CMK (cell line): ENCODE measurements at regions not wholly inside any gene's neighbourhood (a gene's known extent, or its start where the extent isn't known, plus 50 kb on each side); places are given as distances from the start of the nearest gene placed in this dataset.

ENCODE experiments used
- DNase-seq: peaks from one replicate; pipeline ENCODE4 v3.0.0-alpha.2; 2010; ENCODE audit warnings: low read depth

DNA sequence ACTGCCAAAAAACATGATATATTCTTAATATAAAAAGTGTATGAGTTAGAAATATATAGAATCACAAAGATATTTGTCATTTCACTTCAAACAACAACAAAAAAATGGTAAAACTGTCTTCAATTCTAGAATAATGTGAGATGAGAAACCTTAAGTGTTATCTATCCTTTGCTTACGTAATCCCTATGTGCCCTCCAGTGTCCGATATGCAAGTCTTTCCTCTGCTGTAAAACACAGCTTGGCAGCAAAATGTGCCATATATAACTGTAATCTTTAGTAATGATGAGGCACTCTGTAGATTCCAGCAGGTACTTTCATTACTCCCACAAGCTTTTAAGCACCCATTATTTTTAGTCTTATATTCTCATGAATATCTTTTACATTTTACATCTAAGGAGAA, 555.1 kb upstream of the FRG1 start:
- DNase-seq: no peak

DNA sequence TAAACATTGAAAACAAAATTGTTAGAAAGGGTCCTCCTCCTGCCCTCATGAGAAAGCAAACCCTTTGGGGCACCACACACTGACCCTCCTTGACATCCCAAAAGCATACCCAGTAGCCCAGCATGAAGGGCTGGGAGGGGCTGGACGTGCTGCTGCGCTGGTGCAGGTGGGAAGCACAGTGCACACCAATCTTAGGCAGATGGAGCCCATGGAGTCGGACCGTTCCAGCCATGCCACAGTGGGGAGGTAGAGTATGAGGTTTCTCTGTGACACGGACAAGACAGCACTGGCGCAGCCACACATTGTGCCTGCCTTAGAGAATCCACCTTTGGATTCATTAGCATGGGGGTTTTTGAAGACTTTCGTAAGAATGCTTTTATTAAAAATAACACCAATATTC, 544.2 kb upstream of the FRG1 start:
- no peak for DNase-seq

DNA sequence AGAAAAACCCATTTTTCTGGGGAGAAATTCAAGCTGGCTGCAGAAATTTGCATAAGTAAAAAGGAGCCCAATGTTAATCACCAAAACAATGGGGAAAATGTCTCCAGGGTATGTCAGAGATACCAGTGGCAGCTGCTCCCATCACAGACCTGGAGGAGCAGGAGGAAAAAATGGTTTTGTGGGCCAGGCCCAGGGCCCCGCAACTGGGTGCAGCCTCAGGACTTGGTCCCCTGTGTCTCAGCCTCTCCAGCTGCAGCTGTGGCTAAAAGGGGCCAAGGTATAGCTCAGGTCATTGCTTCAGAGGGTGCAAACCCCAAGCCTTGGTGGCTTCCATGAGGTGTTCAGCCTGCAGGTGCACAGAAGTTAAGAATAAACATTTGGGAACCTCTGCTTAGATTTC, 536.4 kb upstream of the FRG1 start:
- DNase-seq: no peak

DNA sequence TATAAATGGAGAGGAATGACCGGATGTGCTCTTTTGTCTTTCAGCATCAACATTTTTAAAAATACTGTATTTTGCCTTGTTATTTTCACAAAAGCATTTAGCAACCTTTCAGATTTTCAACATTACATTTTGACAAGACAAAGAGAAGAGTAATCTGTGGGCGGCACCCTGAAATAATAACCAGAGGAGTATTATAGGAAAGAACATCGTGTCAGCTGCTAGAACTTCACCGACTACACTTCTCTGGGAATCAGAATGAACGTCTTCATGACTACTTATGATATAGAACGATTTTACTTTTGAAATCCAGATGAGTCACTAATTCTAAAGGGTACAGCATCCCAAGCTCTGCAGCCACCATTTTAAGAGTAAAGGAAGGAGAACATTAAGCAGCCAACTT, 531.5 kb upstream of the FRG1 start:
- no peak for DNase-seq

DNA sequence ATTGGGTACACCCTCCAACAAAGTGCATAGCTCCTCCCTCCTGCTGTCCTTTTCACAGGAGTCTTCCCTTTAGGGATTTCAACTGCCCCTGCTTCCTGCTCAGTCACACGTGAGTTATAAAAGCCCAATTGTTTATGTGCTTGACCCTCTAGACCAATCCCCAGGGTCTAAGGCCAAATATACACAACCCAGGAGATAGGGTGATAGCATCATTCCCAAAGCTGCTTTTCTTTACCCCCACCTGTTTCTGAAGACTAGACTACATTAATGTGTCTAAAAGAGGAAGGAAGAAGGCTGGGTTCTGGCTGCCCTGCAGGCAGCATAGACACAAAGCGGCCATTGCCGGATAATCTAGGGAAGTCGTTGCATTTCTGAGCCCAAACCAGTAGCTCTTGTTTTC, 526.7 kb upstream of the FRG1 start:
- DNase-seq: no peak

DNA sequence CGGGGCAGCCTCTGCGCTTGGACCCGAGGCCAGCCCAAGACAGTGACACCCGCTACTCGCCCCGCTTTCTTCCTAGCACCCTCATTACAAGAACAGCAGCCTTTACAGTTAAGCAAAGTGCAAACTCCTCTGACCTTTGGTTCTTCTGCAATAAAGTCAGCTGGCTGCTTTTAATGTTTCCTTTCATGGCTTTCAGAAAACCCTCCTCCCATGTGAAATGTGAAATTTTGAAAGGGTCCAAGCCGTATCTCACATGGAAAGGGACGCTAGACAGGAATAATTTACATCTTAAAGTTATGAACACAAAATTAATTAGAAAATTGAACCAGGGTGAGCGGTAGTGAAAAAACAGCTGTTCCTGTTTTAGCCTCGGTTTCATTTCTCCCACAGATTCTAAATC, 520.1 kb upstream of the FRG1 start:
- DNase-seq: no peak

DNA sequence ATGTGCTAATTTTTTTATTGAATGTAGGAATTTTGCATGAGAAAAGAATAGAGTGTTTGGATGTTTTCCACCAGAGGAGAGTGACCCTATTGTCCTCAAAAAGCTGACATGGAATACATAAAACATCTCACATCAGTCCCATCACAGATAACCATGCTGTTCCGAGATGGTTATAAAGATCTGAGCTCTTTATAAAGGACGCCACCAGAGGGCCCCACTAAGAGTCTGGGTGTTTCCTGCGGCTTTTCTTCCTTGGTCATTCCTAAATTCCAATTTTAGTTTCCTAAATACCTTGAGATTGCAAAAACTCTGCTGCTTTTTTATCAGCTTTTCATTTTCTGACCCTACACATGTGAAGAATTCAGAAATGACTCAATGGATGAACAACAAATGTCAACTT, 504.5 kb upstream of the FRG1 start:
- no peak for DNase-seq

DNA sequence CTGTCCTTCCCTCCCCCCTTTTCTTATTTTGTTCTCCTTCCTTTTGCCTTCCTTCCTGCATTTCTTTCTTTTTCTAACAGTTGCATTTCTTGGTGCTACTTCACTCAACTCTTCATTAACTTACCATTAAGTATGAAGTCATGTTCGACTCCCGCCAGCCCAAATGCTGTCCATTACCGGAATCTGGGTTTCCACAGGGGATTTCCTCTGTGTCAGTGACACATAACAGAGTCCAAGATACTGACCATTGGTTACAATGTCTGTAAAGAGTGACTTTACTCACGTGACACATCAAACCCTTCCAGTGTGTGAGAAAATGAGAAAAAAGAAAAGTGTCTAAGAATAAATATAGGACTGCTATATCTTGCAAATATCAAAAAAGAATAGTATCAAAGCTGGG, 500.0 kb upstream of the FRG1 start:
- no peak for DNase-seq

DNA sequence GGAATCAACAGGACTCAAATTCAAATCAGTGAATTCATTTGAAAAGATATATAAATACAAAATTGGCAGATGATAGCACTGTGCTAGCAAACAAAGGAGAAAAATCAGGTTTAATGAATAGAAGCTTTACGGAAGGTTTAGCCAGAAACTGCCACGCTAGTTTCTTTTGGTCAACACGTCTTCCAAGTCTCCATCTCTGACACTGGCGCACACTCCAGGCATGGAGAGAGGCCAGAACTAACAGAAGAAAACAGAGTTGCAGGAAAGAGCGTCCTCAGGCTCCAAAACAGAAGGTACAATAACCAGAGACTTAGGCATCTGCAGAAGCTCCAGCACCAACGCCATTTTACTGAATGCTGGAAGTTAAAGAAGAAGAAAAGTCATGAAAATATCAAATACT, 497.3 kb upstream of the FRG1 start:
- DNase-seq: no peak

DNA sequence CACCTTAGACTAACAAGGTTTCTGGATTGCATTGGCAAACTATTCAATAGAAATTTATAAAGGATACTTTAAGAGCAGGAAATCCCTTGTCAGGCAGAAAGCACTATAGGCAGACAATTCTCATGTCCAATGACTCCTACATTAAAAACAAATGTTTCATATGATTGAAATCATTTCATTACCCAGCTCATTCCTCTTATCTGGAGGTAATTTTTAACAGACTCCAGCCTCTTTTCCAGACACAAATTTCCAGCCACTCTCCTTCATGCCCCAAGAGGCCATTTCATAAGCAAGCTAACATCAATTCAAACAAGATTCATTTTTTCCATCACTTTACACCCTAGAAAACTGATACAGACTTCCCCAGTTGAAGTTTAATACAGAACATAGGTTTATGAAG, 495.1 kb upstream of the FRG1 start:
- no peak for DNase-seq

DNA sequence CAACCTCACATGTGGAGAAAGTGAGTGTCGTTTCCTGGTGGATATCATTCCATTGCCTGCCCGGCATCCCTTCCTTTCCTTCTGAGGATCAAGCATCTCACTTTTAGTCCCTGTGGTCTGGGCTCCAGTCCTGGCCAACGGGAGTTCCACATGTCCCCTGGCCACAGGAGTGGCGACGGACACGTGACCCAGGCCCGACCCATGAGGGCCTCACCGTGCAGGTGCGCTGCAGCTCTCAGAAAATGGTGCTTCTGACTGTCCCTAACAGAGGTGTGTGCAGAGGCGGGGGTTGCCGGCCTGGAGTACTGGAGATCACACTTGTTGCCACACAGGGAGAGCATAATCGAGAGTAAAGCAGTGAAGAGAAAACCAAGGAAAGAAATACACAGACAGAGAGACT, 476.9 kb upstream of the FRG1 start:
- no peak for DNase-seq

DNA sequence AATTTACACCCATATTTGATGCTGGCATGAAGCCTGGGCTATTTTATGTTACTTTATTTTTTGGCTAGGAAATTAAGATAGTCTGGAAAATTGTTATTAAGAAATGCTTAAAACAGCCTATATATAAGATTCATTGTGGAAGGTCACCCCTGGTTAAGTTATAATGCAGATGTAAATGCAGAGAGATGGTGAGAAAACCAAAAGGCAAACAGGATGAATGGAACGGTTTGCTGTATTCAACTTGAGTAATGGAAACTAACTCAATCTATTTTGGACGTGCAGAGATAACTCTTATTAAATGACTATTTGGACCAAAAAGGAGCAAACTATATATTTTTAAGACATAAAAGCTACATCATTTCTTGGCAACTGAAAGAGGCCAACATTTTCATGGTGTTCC, 446.3 kb upstream of the FRG1 start:
- no peak for DNase-seq

DNA sequence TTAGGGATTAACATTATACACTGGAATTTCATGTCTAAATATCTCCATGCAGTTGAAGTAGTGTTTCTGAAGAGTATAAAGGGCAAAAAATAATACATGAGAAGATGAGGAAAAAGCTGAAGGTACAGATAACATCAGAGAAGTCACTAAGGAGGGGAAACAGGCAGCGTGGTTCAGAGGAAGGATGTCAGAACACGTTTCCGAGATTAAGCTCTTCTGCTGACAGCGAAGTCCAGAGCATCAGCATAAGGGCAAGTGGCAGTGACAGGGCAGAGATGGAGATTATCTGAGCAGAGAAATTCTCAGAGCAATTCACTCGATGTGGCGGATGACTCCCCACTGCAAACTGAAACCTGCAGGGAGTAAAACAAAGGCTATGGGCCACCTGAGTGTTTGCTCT, 443.2 kb upstream of the FRG1 start:
- no peak for DNase-seq

DNA sequence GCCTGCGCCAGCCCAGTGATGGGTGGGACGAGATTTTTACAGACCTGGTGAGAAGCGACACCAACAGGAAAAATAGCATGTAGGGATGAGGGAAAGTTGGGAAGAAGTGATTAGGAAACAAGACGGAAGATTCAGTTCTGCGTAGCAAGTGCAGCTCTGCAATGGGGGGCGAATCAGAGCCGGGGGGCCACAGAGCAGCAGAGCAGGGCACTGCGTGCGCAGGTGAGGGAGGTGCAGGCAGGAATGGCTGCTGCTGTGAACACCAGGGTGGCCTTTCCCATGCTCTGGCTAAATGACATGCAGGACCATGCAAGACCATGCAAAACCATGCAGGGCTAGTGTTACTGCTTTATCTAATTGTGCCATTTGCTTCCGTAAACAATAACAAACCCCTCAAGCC, 442.7 kb upstream of the FRG1 start:
- DNase-seq: no peak

DNA sequence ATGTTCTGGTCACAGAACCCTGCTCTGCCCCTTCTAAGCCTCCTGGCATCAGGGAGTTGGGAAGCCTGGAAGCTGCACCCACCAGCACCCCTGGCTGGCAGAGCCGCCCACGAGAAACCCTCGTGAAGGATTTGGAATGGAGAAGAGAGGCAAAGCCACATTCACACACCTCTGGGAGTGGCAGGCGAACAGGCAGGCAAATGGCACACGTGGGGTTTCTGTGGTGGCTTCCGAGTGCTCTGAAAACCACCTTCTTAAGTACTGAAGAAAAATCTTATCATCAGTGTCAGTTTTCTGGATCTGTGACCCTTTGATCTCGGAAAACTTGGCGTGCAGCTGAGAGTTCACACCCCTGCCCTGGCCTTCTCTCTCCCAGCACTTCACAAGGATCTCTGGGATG, 442.2 kb upstream of the FRG1 start:
- no peak for DNase-seq

DNA sequence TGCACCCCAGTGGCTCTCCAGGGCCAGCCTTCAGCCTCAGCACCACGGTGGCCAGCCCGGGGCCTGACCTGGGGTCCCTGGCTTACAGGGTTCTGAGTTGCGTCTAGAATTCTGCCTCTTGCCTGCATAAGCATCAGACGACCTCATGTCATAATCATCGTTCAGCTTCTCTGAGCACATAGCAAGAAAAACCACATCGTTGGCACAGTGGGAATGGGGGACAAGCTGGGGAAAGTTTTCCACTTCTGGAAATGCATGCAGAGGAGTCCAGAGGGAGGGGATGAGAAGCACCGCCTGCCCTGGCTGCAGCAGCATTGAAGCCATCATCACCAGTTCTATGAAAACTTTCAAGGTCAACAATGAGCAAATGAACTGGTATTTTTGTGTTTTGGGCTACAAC, 441.0 kb upstream of the FRG1 start:
- DNase-seq: no peak

DNA sequence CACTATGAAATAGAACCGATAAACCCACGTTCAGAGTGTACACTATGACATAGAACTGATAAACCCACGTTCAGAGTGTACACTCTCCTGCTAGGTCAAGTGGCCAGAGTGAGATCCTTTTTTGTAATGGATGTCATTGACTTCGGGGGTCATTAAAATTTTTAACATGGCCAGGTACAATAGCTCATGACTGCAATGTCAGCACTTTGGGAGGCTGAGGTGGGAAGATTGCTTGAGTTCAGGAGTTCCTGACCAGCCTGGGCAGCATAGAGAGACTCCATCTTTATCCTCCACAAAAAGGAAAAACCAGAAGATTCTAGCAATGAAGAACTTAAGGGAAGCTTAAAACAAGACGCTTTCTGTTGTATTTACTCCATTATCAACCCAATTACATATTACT, 439.7 kb upstream of the FRG1 start:
- no peak for DNase-seq

DNA sequence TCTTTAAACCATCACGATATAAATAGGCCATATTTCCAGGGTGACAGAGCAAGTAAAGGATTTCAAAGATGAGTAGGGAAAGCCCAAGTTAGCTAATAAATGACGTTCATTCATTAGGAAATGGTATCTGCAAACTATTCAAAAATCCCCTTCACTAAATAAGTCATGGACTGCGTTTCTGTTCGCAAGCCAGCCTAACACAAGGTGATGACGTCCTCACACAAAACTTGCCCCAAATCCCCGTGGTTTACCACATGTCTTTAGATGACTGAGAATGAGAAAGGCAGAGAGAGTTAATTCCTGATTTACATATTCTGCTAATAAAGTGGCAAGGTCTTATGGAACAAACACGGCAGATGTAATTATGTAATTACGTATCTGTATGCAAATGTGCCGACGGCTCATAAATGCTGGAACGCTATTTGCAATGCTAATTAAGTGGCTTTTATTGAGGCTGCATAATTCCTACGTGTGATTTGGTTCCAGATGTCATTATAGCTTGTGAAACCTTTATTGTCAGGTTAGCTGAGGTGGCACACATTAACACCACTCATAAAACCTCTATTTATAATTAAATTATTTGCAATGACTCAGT, 437.7 kb upstream of the FRG1 start:
- DNase-seq: no peak

DNA sequence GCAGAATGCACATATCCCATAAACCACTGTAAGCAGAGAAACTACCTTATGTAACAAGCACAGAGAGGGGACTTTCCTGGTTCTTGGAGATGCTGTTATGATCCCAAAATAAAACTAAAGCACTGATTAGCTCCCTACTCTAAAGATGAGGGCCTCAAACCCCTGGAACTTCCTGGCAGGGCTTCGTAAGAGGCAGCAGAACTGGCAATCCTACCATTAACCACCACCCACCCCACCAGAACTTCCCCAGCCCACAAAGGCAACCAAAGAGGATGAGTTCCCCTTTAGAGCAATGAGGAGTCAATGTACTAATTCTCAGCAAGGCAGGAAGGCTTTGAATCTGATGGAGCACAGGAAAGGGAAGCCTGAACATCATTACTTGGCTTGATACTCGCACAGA, 436.5 kb upstream of the FRG1 start:
- DNase-seq: no peak

DNA sequence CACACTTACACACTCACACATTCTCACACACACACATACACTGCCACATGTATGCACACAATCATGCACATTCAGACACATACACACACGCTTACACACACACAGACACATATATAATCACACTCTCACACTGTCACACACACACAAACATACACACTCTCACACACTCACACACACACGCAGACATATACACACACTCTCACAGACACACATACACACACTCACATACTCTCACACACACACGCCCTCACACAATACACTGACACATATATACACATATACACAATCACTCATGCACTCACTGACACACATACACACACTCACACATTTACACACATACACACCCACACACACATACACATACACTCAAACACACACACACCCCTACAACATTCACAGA, 435.3 kb upstream of the FRG1 start:
- DNase-seq: no peak

DNA sequence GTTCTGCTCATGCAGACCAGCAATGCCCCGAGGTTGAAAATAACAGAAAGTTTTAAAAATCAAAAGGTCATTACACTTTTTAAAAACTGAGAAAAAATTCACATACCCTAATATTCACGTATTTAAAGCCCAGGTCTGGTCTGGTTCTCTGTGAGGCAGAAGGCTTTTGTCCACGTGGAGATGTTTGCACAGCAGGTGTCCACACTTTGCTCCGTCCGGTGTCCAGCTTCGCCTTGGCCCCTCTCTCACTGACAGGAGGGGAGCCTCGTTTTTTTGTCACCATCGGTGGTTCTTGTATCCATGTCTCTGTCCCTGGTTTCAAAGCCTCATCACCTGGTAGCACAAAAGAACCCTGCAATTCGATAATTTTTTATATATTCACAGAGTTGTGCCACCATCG, 434.6 kb upstream of the FRG1 start:
- DNase-seq: no peak

DNA sequence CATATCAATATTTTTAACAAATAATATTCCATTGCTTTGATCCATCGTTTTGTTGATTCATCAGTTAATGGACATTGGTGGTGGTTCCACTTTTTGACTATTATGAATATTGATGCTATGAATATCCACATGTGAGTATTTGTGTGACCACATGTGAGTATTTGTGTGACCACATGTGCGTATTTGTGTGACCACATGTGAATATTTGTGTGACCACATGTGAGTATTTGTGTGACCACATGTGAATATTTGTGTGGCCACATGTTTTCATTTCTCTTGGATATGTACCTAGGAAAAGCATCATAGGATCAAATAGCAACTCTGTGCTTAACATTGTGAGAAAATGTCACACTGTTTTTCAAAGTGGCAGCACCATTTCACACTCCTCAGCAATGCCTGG, 433.6 kb upstream of the FRG1 start:
- DNase-seq: no peak

DNA sequence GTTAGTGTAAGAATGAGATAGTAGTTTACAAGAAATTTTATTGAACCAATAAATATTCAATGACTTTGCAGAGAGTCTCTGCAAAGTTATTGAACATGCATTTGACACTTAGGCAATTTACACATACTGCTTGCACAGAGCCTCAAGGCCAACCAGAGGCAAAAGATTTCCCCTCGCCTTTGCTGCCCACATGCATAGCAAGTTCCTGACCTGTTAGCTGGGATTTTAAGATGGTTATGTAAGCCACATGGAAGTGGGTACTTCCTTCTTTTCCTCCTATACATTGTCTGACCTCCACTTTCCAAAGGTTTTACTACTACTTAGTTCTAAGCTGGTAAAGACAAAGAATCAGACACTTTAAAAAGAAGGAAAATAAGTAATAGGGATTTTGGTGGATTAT, 430.1 kb upstream of the FRG1 start:
- DNase-seq: no peak

DNA sequence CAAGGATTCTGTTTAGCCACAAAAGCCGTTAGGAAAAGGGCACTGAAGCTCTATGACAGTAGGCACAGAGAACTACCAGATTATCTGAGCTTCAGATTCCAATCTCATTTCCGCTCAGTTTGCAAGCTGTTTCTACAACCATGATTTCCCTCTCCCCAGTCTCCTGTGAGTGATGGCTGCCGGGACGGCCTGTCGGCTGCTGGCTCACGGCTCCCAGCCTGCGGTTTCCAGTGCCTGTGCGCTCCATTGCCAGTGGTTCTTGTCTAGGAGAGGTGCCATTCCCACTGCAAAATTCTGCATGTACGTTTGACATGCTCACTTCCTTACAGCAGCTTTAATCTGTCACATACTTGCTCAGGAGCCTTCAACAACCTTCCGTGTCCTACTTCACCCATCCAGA, 429.1 kb upstream of the FRG1 start:
- no peak for DNase-seq

DNA sequence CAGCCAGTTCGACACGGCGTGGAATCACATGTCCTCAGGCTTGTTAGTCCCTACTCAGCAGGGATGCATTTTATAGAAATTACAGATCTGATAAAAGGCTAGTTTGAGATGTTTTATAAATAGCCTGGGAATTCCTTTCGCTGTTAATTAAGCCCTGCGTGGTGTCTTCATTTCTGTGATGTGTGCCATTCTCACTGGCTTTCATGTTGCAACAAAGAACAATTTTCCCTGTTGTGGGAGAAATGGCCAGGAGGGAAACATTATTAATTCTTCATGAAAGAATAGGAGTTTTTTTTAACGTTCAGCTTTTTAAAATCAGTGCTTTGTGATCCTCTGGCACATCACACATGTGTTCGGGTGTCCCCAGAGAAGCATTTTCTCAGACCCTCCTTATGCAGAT, 427.3 kb upstream of the FRG1 start:
- no peak for DNase-seq
